Psoas muscle (tissue), 7 donors: ENCODE measurements at regions not wholly inside any gene's neighbourhood (a gene's known extent, or its start where the extent isn't known, plus 50 kb on each side); places are given as distances from the start of the nearest gene placed in this dataset.

Experiments used
- ATAC-seq, 4 donors: fragments of 200-7000 bp; cut with Tn5 transposase; one replicate each; pipeline ENCODE4 v1.9.1; 2020; ENCODE audit warnings: moderate library complexity in 3 of 4, mild to moderate bottlenecking in 2 of 4
- DNase-seq, 2 donors: peaks; one replicate each; pipeline ENCODE4 v3.0.0-alpha.2; 2020
- H3K27ac ChIP-seq: fragments of 200-600 bp; one replicate; pipeline ENCODE4 v1.8.0; 2022
- H3K27me3 ChIP-seq, 3 donors: fragments of 200-600 bp in 1 of 3; one replicate each; pipeline versions ENCODE4 v1.6.1 to v1.8.0; 2013 to 2022; ENCODE audit warnings: low read length in 2 of 3, mild to moderate bottlenecking in 2 of 3, moderate library complexity in 1 of 3; ENCODE audit not compliant: insufficient read depth in 3 of 3
- H3K36me3 ChIP-seq, 2 donors: fragments of 200-600 bp in 1 of 2; one replicate each; pipeline versions ENCODE4 v1.6.1 to v1.8.0; 2013 to 2022; ENCODE audit warnings: low read depth in 1 of 2, mild to moderate bottlenecking in 1 of 2, moderate library complexity in 1 of 2; ENCODE audit not compliant: insufficient read depth in 1 of 2
- H3K4me1 ChIP-seq: fragments of 200-600 bp; one replicate; pipeline ENCODE4 v1.8.0; 2022
- H3K4me3 ChIP-seq: fragments of 200-600 bp; one replicate; pipeline ENCODE4 v1.8.0; 2022; ENCODE audit warnings: mild to moderate bottlenecking
- H3K9me3 ChIP-seq: fragments of 200-600 bp; one replicate; pipeline ENCODE4 v1.8.0; 2022
- WGBS, 3 donors: extraction: QIAGEN DNeasy Blood & Tissue Kit; methylation state at CpG; one replicate each; pipeline versions ENCODE4 v1.1.6 to v1.1.7; 2013; 5-methylcytosine and 5-hydroxymethylcytosine counted together
- intact Hi-C, 2 donors: fragments of 100-400 bp; cut with DNase I; formaldehyde crosslinking; loops; one replicate each; pipeline versions ENCODE4 v1.11.0 to v1.14.2; 2022
- TF ChIP-seq, protein P1 (sequence below): fragments of 200-600 bp; IDR thresholded peaks from one replicate; pipeline ENCODE4 v1.8.0; 2022; ENCODE audit warnings: antibody characterized with exemption
- donor health status: healthy with polysubstance abuse.
- donor health status: DM: no; HTN: no; CAD: no; lungs with moderate emphysema.
- donor health status: Bipolar disorder and iron deficiency.
- donor health status: healthy.
- donor health status: DM: yes; HTN: yes; CAD: no.
- donor health status: DM: no; HTN: no; CAD: no.
- donor health status: DM: yes; HTN: yes; CAD: no.

GRCh38 chr3:22322861-22323260 lies 571.9 kb upstream of the ZNF385D start:
- intact Hi-C loops: no loop called here
- DNase-seq (no peak), ATAC-seq (no peak)
- H3K27me3 ChIP-seq: no peaks in the 10 kb centered on the region
- 55 to 57% (median 56%) methylated on average over 4 of the region's 4 CpGs for WGBS, 3 donors
- no peaks in the 10 kb centered on the region for H3K9me3 ChIP-seq
- TF ChIP-seq, protein P1, sequence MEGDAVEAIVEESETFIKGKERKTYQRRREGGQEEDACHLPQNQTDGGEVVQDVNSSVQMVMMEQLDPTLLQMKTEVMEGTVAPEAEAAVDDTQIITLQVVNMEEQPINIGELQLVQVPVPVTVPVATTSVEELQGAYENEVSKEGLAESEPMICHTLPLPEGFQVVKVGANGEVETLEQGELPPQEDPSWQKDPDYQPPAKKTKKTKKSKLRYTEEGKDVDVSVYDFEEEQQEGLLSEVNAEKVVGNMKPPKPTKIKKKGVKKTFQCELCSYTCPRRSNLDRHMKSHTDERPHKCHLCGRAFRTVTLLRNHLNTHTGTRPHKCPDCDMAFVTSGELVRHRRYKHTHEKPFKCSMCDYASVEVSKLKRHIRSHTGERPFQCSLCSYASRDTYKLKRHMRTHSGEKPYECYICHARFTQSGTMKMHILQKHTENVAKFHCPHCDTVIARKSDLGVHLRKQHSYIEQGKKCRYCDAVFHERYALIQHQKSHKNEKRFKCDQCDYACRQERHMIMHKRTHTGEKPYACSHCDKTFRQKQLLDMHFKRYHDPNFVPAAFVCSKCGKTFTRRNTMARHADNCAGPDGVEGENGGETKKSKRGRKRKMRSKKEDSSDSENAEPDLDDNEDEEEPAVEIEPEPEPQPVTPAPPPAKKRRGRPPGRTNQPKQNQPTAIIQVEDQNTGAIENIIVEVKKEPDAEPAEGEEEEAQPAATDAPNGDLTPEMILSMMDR: no peak
- H3K27ac ChIP-seq: no peak overlapping the region
- H3K4me1 ChIP-seq: no peaks in the 10 kb centered on the region
- no peak overlapping the region for H3K4me3 ChIP-seq
- H3K36me3 ChIP-seq: no peaks in the 10 kb centered on the region

DNA sequence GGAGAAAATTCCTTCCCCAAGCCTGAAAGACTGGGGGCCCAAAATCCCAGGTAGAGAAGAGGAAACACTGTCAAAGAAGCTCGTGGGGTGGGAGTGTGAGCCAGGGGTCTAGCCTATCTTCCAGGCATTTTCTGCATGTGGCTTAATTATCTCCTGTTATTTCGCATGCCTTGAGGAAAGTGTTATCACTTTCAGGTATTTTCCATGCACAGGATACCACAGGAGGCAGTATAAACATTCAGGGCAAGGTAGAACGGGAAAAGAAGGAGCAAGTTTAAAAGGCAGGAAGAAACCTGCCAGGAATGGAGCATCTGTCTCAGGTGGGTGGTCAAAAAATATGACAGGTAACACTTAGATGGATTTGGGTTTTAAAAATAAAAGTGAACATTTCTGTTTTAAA lies 575.3 kb upstream of the ZNF385D start:
- no peaks in the 10 kb centered on the region for H3K9me3 ChIP-seq
- ATAC-seq (no peak), DNase-seq (no peak)
- TF ChIP-seq, protein P1: no peak
- intact Hi-C loops: no loop called here
- H3K4me1 ChIP-seq: no peaks in the 10 kb centered on the region
- no peak overlapping the region for H3K27ac ChIP-seq
- H3K4me3 ChIP-seq: no peak overlapping the region
- no peaks in the 10 kb centered on the region for H3K27me3 ChIP-seq
- no peaks in the 10 kb centered on the region for H3K36me3 ChIP-seq
- WGBS, 3 donors: 64 to 81% (median 65%) methylated on average over 3 of the region's 3 CpGs

GRCh38 chr3:22334996-22335395 lies 584.0 kb upstream of the ZNF385D start:
- no peaks in the 10 kb centered on the region for H3K9me3 ChIP-seq
- WGBS, 3 donors: 70 to 82% (median 82%) methylated on average over 1 of the region's 1 CpG
- intact Hi-C loops: no loop called here
- H3K27me3 ChIP-seq: no peaks in the 10 kb centered on the region
- no peak overlapping the region for H3K27ac ChIP-seq
- ATAC-seq: no peak
- H3K4me3 ChIP-seq: no peak overlapping the region
- TF ChIP-seq, protein P1: no peak
- H3K36me3 ChIP-seq: no peaks in the 10 kb centered on the region
- no peak for DNase-seq
- no peaks in the 10 kb centered on the region for H3K4me1 ChIP-seq

- Histone ChIP-seq H3K36me3 (no peaks in the 10 kb centered on the region), H3K9me3 (no peaks in the 10 kb centered on the region), H3K27ac (no peak overlapping the region), H3K4me1 (no peaks in the 10 kb centered on the region), H3K27me3 (peaks cover 0 to 3% (median 0%) of the 10 kb centered on the region in 3 donors), H3K4me3 (no peak overlapping the region)
- TF ChIP-seq, protein P1: no peak
- intact Hi-C loops: no loop called here
- no peak for ATAC-seq
- 80 to 84% (median 81%) methylated on average over 3 of the region's 3 CpGs for WGBS, 3 donors
- DNase-seq: no peak
Measured at GRCh38 chr3:22349215-22349851, 598.3 kb upstream of the ZNF385D start.

DNA sequence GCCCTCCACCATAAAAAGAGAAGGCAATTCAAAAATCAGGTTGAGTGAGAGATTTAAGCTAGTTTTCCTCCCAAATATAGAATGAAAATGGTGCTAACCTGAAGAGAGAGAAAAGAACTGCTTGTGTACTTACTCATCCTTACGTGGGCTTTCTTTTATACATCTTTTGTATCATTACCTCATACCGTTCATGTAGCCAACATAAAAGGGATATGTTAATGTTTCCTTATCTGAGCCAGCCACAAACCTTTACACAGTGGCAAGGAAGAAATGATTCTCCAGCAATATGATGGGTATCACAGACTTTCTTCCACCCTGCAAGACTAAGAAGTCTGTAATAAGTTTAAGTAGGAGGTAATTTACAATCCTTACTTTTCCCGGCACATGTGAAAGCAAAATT lies 600.8 kb upstream of the ZNF385D start:
- intact Hi-C loops: no loop called here
- H3K4me3 ChIP-seq: no peak overlapping the region
- DNase-seq (no peak), ATAC-seq (no peak)
- WGBS, 3 donors: 64 to 76% (median 66%) methylated on average over 3 of the region's 3 CpGs
- no peaks in the 10 kb centered on the region for H3K4me1 ChIP-seq
- H3K27me3 ChIP-seq: peaks cover 0 to 3% (median 0%) of the 10 kb centered on the region in 3 donors
- no peaks in the 10 kb centered on the region for H3K9me3 ChIP-seq
- H3K36me3 ChIP-seq: no peaks in the 10 kb centered on the region
- TF ChIP-seq, protein P1: no peak
- no peak overlapping the region for H3K27ac ChIP-seq
